Hematopoietic multipotent progenitor cell treated with erythropoietin and hydrocortisone succinate and interleukin-3 and kit ligand, for 8 days (in vitro differentiated cells): ENCODE measurements at regions not wholly inside any gene's neighbourhood (a gene's known extent, or its start where the extent isn't known, plus 50 kb on each side); places are given as distances from the start of the nearest gene placed in this dataset.

Experiments
- DNase-seq: peaks from one replicate; pipeline ENCODE4 v3.0.0-alpha.2; 2015

DNA sequence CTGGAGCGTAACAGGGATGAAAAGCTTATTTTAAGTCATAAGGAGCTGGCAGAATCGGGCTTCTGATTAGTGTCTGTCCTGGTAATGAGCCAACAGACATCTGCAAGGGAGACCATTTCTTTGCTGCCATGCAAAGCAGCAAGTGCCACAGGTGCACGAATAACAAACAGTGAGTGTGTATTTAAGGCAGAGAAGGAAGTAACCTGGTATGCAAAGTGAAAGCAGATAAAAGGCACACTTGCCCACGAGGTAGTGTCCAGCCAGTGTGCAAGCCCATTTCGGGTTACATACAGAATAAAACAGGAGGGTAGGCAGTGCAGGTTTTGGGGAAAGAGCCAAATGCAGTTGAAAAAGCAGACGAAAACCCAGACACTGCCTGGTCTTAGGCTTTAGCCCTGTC, 1153.7 kb downstream of the SI start:
- DNase-seq = no peak

DNA sequence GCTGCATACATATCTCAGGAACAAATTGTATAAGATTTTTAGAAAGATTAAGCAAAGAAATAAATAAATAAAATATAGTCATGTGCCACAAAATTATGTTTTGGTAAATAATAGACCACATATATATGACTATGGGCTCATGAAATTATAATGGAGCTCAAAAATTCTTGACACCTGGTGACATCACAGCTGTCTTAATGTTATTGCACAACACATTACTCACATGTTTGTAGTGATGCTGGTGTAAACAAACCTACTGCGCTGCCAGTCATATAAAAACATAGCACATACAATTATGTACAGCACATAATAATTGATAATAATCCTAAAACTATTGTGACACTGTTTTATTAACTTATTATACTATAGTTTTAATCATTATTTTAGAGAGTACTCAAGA, 1159.1 kb downstream of the SI start:
- no peak for DNase-seq

DNA sequence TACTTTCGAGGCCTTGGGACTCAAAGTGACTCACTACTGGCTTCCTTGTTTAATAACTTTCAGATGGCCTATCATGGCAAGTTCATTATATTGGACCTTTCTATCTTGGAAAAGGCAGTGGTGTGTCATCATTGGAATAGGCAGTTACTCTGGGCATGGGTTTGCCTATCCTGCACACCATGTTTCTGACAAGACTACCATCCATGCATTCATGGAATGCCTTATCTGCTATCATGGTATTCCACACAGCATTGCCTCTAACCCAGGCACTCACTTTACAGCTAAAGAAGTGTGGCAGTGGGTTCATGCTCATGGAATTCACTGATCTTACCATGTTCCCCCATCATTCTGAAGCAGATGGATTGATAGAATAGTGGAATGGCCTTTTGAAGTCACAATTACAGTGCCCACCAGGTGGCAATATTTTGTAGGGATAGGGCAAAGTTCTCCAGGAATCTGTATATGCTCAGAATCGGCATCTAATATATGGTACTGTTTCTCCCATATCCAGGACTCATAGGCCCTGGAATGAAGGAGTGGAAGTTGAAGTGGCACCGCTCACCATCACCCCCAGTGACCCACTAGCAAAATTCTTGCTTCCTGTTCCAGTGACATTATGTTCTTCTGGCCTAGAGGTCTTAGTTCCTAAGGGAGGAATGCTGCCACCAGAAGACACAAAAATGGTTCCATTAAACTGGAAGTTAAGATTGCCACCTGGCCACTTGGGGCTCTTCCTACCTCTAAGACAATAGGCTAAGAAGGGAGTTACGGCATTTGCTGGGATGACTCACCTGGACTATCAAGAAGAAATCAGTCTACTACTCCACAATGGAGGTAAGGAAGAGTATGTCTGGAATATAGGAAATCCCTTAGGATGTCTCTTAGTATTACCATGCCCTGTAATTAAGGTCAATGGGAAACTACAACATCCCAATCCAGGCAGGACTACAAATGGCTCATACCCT, 1161.4 kb downstream of the SI start:
- no peak for DNase-seq

DNA sequence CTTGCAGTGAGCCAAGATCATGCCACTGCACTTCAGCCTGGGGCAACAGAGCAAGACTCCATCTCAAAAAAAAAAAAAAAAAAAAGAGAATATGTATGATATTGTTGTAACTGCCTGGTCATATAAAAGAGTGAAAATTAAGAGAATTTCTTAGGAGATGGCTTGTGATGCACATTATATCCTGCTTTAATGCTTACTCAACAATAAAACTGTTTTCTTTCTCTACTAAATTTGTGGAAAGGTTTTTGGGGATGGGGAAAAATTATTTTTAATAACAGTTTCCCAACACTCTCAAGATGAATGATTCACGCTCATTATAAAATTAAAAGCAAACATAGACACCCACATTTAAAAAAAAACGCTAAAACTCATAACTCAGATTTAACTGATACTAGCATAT, 1163.0 kb downstream of the SI start:
- DNase-seq = no peak

DNA sequence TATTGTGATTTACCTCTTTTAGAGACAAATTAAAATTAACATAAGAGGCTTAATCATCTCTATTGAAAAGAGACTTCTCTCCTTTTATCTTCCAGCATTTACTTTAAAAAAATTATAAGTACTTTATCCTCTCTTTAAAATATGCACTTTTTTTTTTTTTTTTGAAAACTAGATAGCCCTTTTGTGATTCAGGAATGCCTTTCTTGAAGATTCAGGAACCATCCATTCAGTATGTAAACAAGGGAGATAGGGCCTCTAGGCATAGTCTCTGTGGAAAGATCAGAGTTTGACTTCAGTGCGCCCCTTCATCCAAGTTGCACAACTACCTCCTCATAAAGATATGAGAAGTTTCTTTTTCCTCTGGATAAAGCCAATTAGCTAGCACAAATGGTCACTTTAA, 1163.7 kb downstream of the SI start:
- DNase-seq = no peak

DNA sequence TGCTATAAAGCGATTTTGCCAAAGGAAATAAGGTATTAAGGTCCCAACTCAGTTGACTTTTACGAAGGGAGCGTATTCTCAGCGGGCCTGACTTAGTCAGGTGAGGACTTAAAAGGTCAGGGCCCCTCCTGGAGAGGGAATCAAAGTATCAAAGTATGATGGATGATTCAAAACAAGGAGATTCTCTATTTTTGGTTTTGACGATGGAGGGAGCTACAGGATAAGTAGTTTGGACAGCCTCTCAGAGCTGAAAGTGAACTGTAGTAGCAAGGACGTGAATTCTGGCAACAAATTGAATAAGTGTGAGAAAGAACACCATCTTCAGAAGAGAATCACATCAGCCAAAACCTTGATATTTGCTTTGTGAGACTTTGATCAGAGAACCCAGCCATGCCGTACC, 1186.5 kb downstream of the SI start:
- no peak for DNase-seq

DNA sequence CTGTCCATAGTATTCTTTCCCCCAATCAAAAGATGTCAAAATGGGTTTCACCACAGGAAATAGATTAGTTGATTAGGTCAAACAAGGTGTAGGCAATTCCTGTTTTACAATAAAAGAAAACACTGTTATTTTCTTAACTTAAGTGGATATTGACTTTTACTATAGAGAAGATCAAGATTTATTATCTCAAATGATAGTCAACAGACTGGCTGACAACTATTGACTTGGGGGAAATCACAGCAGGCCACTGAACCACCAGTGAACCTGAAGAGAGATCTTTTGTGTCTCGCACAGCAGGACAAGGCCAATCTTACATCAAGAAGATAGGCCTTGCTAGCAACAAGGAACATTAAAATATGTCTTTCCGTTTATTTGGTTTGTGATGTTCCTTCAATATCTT, 1187.6 kb downstream of the SI start:
- DNase-seq = no peak

DNA sequence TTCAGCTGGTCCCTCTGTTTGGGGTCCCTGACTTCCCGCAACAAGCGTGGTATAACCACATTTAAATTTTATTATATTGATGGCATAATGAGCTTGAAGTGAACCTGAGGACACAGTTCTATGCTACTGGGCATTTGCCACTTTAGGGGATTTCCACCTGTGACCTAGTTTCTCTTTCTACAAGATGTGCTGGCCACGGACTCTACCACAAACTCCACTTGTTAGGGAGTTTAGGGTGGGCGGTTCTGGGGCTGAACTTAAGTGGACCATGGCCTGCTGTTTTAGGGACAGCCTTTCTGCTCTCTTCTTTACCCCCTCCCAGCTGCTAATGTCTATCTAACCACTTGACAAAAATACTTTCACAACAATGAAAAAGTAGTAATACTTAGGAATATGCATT, 1199.1 kb downstream of the SI start:
- no peak for DNase-seq

DNA sequence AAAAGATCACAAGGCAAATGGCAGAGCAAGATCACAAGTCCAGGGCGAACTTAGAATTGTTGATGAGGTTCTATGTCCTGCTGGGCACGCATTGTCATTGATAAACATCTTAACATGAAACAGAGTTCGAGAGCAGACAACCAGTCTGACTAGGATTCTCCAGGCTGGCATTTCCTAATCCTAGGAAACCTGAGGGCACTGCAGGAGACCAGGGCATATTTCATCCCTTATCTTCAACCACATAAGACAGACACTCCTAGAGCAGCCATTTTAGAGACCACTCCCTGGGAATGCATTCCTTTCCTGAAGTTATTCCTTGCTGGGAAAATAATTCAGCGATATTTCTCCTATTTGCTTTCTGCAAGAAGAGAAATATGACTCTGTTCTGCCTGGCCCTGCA, 1199.9 kb downstream of the SI start:
- DNase-seq = no peak

DNA sequence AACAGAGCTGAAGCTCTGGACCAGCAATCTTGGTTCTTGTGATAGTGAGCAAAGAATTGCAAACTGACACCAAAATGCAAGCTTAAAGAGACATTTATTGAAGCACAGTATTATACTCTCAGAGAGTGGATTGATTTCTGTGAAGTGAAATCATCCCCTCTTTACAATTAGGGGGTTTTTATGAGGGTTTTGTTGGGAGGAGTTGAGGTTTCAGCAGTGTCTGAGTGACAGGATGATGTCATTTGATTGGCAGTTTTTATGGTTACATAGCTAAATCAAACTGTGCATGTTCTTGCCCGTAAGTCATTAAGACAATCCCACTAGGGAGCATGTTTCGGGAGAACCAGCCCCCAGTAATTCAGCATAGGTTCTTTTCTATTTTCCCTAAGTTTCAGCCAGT, 1200.5 kb downstream of the SI start:
- DNase-seq = no peak

DNA sequence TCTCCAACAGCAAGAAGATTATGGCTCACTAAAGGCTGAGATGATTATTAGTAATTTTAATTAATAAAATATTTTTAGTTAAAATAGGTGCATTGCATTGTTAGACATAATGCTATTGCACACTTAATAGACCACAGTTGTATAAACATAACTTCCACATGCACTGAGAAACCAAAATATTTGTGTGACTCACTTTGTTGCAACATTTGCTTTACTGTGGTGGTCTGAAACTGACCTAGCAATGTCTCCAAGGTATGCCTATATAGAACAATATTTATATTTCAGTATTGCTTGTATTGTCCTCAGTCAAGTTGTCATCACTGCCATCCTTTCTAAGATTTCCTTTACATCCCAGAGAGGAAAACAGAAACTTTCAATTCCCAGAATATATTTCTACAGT, 1215.2 kb downstream of the SI start:
- no peak for DNase-seq

DNA sequence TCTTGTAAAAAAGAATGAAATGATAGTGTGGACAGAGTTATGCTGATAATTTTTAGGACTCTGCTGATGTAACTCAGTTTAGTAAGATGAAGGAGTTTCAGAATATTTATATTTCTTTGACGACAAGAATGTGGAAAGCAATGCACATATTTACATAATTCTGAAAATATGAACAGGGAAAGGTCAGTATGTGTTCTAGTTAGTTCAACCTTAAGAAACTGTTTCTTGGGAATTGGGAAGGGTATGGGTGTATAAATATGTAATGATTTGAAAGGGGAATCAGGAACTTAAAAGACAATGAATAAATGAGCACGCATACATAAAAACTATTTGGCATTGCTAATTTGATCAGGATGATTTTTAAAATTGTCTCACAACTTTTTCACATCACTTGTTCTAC, 1226.1 kb downstream of the SI start:
- no peak for DNase-seq

DNA sequence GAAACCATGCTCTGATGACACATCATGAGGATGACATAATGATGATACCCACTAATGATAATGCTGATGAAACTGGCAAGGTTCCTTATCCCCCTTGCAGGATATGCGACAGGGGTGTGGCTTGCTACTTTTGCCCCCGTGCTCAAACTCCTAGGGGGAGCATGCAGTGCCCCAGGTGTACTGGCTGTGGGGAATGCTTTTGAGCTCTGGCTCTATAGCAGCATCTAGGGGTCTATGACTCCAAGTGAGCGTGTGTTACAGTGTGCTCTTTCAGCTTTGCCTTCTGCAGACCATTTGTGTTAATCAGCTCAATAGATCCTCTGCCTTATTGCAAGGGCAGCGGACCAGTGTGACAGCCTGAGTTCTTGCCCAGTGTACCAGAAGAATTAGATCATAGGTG, 1239.5 kb downstream of the SI start:
- no peak for DNase-seq

DNA sequence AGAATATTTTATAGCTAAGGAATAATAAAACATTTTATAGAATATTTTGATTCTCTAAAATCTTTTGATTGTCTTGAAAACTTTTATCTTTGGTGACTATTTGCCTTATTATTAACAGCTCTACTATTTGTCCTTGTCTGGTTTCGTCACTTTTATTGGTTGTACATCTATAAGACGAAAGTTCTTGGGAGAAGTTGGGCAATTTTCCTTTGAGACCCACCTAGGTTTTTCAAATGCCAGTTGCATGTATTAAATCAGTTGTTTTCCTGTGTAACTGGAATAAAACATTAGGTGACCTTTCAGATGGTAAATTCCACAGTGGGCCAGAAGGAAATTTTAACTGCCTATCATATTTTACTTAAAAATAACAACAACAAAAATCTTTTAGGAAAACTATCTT, 1245.7 kb downstream of the SI start:
- DNase-seq = no peak

DNA sequence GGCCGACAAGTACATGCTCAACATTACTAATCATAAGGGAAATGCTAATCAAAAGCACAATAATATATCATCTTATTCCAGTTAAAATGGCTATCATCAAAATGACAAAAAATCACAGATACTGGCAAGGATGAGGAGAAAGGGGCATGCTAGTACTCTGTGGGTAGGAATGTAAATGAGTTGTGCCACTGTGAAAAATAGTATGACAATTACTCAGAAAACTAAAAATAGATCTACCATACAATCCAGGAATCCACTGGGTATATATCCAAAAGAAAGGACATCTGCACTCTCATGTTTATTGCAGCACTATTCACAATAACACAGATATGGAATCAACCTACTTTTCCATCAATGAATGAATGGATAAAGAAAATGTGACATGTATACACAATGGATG, 1256.5 kb downstream of the SI start:
- DNase-seq = no peak

DNA sequence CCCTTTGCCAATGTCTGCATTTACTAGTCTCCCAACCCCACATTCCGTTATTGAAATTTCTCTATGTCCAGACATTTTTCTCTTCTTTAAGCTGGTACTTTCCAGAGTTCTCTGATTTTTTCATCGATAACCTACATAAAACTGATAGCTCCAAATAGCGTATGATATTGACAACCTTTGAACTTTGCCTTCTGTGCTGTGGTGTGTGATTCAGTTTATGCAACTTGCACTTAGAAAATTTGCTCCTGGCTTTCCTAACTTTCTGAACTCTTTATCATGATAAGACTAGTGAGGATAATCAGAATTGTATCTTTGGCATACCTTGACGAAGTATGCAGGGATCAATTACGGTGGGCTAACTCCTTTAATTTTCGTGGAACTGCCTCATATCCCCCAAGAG, 1261.3 kb downstream of the SI start:
- no peak for DNase-seq

DNA sequence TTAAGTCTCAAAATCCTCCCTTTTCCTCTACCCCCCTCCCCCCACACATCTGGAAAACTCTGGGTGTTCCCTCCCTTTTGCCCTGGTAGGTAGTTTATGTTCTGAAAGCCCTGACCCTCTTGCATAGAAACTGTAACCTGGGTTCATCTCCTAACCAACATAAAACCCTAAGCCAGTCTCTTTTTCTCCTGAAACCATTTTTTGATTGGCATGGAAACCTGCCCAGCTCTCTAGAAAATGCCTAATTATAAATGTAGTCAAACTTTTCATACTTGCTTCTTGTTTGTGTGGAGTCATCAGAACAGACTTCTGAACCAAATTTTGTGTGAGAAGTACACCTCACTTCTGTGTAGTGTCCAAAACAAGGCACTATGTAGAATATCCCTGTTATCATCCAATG, 1264.4 kb downstream of the SI start:
- DNase-seq = no peak

DNA sequence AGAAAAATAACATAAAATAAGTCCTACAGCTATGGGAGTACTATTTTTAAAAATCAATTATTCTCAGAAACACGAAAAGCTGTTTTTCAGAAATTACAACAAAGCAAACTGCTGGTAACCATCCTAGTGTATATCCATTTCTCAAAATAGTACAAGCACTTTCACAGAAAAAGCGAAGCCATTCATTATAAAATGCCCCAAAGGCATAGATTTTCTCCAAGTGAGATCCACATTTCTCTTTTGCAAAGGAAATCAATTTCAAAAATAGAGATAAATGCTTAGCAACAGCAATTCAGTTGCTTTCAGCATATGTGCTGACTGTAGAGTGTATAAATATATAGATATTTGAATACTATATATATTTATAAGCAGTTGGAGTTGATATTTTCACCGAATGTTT, 1266.3 kb downstream of the SI start:
- no peak for DNase-seq

DNA sequence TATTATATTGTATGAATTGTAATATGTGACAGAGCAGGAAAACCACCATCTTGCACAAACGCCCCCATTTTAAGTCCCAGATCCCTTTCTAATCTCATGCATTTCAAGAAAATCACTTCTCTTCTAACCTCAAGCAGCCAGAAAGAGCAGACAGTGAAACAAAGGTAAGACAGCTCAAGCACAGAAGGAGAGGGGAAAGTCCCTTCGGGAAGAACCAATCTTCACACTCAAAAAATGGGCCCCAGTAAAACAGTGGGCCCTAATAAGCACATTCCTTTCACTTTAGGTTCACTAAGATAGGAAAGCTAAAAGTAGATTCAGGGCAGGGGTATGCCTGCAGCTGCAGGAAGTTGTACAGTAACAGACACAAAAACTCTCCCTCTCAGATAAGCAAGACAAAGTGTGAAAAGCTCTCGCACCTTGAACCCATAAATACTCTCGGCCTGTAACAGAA, 1268.7 kb downstream of the SI start:
- no peak for DNase-seq

DNA sequence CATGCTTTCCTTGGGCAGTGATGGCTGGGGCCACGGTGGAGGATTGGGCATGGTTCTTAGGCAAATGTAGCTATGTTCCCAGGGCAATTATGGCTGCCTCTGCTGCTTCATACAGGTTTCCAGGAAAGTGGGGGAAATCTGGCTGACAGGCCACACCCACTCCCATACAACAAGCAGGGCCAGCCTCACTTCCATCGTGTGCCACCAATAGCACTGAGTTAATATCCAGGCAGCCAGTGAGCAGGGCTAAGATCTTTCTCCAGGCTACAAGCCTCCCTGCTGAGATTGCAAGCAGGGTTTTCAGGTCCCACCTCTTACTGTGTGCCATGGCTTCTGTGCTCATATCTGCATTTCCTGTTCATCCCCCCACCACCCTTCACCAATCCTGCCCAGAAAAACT, 1291.9 kb downstream of the SI start:
- no peak for DNase-seq

DNA sequence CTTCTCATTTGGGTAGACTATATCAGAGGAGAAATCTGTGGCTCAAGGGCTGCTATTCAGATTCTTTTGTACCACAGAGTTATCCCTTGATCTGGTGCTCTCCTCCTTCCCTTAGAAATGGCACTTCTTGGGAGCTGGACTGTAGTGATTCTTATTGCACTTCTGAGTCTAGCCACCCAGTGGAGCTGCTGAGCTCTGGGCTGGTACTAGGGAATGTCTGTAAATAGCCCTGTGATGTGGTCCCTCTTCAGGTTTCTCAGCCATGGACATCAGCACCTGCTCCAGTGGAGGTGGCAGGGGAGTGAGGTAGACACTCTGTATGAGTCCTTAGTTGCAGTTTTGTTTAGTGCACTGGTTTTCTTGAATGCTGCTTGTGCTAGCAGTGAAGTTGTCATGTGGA, 1292.6 kb downstream of the SI start:
- DNase-seq = no peak

DNA sequence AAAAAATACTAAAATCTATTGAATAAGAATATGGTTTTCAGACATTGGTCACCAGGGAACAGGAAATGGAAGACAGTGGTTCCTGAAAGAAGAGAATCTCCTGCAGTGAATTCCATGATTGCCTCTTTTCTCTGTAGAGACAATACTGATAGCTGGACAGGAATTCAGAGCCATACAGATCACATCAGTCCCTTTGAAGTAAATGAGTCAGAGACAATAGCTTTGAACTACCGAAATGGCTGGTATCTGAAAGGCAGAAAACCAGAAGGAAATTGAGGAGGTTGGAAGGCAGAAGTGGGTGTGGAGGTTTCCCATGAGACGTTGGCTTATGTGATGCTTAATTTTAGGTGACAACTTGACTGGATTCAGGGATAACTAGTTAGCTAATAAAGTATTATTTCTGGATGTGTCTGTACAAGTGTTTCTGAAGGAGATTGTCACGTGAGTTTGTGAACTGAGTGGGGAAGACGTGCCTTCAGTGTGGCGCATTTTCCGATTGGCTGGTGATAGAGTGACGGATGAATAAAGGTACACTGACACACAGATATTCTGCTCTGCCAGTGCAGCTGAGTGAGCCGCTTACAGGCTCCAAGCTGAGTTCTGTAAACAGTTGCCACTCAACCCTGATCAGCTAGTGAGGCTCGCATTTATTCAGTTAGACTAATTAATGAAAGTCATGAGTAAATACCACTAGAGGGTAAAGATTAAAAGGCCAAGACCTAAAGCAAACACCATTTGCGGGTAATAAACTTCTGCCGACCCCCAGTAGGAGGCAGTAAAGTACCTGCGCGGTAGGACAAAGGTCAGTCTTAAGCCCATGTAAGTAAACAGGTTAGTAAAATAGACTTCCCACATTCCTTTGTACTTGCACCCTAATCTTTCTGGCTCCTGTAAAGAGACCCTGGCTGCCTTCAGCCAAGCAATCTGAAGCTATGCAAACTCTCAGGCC, 1298.6 kb downstream of the SI start:
- no peak for DNase-seq

DNA sequence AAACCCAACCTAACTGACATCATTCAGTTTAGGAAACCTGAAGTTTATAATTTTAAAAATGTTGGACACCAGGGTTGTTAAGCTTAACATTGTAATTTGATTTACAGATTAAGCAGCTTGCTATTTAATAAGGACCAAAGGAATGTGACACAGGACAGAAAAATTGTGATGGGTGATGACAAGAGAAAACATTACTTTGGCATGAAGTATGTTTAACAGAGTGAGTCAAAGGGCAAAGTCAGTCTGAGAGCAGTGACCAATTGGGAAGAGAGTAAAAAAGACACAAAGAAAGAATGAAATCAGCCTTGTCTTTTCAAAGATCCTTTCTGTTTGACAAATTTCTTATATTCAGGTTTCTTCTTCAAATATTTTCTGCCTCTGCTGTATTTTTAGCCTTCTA, 1301.6 kb downstream of the SI start:
- DNase-seq = no peak

DNA sequence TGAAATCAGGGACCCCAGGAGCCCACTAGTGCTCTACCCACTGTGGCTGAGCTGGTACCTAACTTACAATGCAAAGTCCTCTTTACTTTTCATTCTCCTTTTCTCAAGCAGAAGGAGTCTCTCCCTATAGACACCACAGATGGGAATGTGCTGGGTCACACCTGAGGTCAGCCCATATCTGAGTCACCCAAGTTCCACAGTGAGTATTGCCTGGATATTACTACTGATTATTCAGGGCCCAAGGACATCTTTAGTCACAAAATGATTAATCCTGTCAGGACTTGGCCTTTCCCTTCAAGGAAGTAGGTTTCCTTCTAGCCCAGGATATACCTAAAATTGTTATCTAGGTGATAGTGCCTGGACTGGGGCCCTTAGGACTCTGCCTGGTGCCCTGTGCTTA, 1305.2 kb downstream of the SI start:
- DNase-seq = no peak
